H1 (cell line): ENCODE measurements at regions not wholly inside any gene's neighbourhood (a gene's known extent, or its start where the extent isn't known, plus 50 kb on each side); places are given as distances from the start of the nearest gene placed in this dataset.

Experiments
- CTCF ChIA-PET: fragments of 300-600 bp; sonication (Branson Sonifier 250); formaldehyde crosslinking; loops from one replicate; lab custom pipeline; 2021; ENCODE audit not compliant: partially characterized antibody; lab: Charles Lee
- POLR2A ChIA-PET: fragments of 300-600 bp; sonication (Branson Sonifier 250); formaldehyde crosslinking; loops from one replicate; lab custom pipeline; 2021; ENCODE audit warnings: inconsistent platforms; ENCODE audit not compliant: partially characterized antibody; lab: Charles Lee
- DNase-seq, 2 experiments: peaks; one replicate each; pipeline versions ENCODE4 v3.0.0 to v3.0.0-alpha.2; 2010 to 2022; ENCODE audit warnings: low spot score in 2 of 2, low read depth in 1 of 2, mixed read lengths in 1 of 2
- FAIRE-seq: peaks from 2 replicates; lab custom pipeline; 2011; peaks lifted over from hg19 to GRCh38; lab: Jason Lieb, UNC
- H2AFZ ChIP-seq: 2 replicates; pipeline ENCODE4 v1.8.1; 2012; ENCODE audit warnings: low read length, inconsistent platforms
- H2AK5ac ChIP-seq: 2 replicates; pipeline ENCODE4 v1.6.1; 2013; ENCODE audit warnings: low read depth, low read length
- H2BK120ac ChIP-seq: replicated peaks from 2 replicates; pipeline ENCODE3; 2013; ENCODE audit warnings: low read depth, low read length, inconsistent platforms
- H2BK12ac ChIP-seq: 2 replicates; pipeline ENCODE4 v1.6.1; 2013; ENCODE audit warnings: low read depth, low read length
- H2BK15ac ChIP-seq: 2 replicates; pipeline ENCODE4 v1.6.1; 2013; ENCODE audit warnings: low read length
- H2BK20ac ChIP-seq: 2 replicates; pipeline ENCODE4 v1.6.1; 2013; ENCODE audit warnings: low read length
- H2BK5ac ChIP-seq: 2 replicates; pipeline ENCODE4 v1.6.1; 2013; ENCODE audit warnings: low read depth, low read length
- H3K14ac ChIP-seq: 2 replicates; pipeline ENCODE4 v1.6.1; 2013; ENCODE audit warnings: inconsistent platforms; ENCODE audit not compliant: insufficient read length
- H3K18ac ChIP-seq: 2 replicates; pipeline ENCODE4 v1.6.1; 2013; ENCODE audit warnings: low read length; ENCODE audit errors: extremely low read depth
- H3K23ac ChIP-seq: 2 replicates; pipeline ENCODE4 v1.6.1; 2013; ENCODE audit warnings: inconsistent platforms; ENCODE audit not compliant: insufficient read length
- H3K23me2 ChIP-seq: 2 replicates; pipeline ENCODE4 v1.6.1; 2013; ENCODE audit warnings: low read depth, low read length
- H3K27ac ChIP-seq: 2 replicates; pipeline ENCODE4 v1.6.1; 2011; ENCODE audit warnings: low read depth, low read length, inconsistent platforms
- H3K27me3 ChIP-seq, 4 experiments: replicated peaks in 1 of 4; 1 replicate in 1 of 4; 2 replicates in 3 of 4; pipeline versions ENCODE4 v1.6.1 to v1.8.1; 2011 to 2013; ENCODE audit warnings: low read length in 3 of 4, mild to moderate bottlenecking in 3 of 4, inconsistent platforms in 2 of 4, mixed read lengths in 2 of 4, moderate library complexity in 1 of 4; ENCODE audit not compliant: control insufficient read depth in 3 of 4, insufficient read depth in 3 of 4; ENCODE audit errors: extremely low read depth in 1 of 4
- H3K36me3 ChIP-seq, 4 experiments: 2 replicates each; pipeline versions ENCODE4 v1.6.1 to v1.8.1; 2011 to 2013; ENCODE audit warnings: mild to moderate bottlenecking in 4 of 4, low read length in 3 of 4, moderate library complexity in 2 of 4, control low read depth in 1 of 4, inconsistent platforms in 1 of 4; ENCODE audit not compliant: insufficient read depth in 4 of 4, control insufficient read depth in 2 of 4
- H3K4ac ChIP-seq: replicated peaks from 2 replicates; pipeline ENCODE3; 2013; ENCODE audit warnings: low read length, low read depth, mixed read lengths, inconsistent platforms; ENCODE audit not compliant: insufficient read length
- H3K4me1 ChIP-seq, 4 experiments: replicated peaks in 1 of 4; 1 replicate in 1 of 4; 2 replicates in 3 of 4; pipeline versions ENCODE4 v1.6.1 to v1.8.1; 2011 to 2013; ENCODE audit warnings: low read length in 3 of 4, inconsistent platforms in 2 of 4, mixed read lengths in 1 of 4; ENCODE audit not compliant: insufficient read depth in 4 of 4, control insufficient read depth in 3 of 4
- H3K4me2 ChIP-seq, 2 experiments: 2 replicates each; pipeline versions ENCODE4 v1.6.1 to v1.8.1; 2011 to 2013; ENCODE audit warnings: low read depth in 2 of 2, low read length in 2 of 2, control low read depth in 1 of 2, inconsistent platforms in 1 of 2, mild to moderate bottlenecking in 1 of 2; ENCODE audit not compliant: insufficient read depth in 1 of 2
- H3K4me3 ChIP-seq, 4 experiments: fragments of 200-600, 300-600 bp in 1 of 4; sonication (generic), shearing (Covaris generic), sonication (Bioruptor Twin) in 1 of 4; 2 replicates each; pipeline versions ENCODE4 v1.5.1 to v1.8.1; 2011 to 2016; ENCODE audit warnings: low read length in 4 of 4, low read depth in 3 of 4, control low read depth in 2 of 4, inconsistent platforms in 2 of 4, mild to moderate bottlenecking in 2 of 4, mixed read lengths in 1 of 4, moderate library complexity in 1 of 4; ENCODE audit not compliant: insufficient read depth in 2 of 4; ENCODE audit errors: extremely low read depth in 1 of 4
- H3K56ac ChIP-seq: replicated peaks from 2 replicates; pipeline ENCODE3; 2013; ENCODE audit warnings: low read depth, mild to moderate bottlenecking, mixed read lengths, low read length, inconsistent platforms; ENCODE audit not compliant: insufficient read length
- H3K79me1 ChIP-seq: 2 replicates; pipeline ENCODE4 v1.6.1; 2013; ENCODE audit warnings: low read depth, low read length, control low read depth
- H3K79me2 ChIP-seq, 2 experiments: 2 replicates each; pipeline versions ENCODE4 v1.6.1 to v1.8.1; 2012 to 2013; ENCODE audit warnings: low read length in 2 of 2, mild to moderate bottlenecking in 2 of 2, inconsistent platforms in 1 of 2; ENCODE audit not compliant: insufficient read depth in 2 of 2, control insufficient read depth in 1 of 2
- H3K9ac ChIP-seq, 4 experiments: replicated peaks in 1 of 4; 1 replicate in 1 of 4; 2 replicates in 3 of 4; pipeline versions ENCODE4 v1.6.1 to v1.8.1; 2011 to 2013; ENCODE audit warnings: low read depth in 3 of 4, low read length in 3 of 4, control low read depth in 2 of 4, mild to moderate bottlenecking in 2 of 4, moderate library complexity in 2 of 4, inconsistent platforms in 1 of 4; ENCODE audit errors: extremely low read depth in 1 of 4
- H3K9me3 ChIP-seq, 2 experiments: 2 replicates each; pipeline versions ENCODE4 v1.6.1 to v1.8.1; 2012 to 2013; ENCODE audit warnings: mild to moderate bottlenecking in 2 of 2, moderate library complexity in 2 of 2, control low read depth in 1 of 2, inconsistent platforms in 1 of 2, low read depth in 1 of 2, low read length in 1 of 2, mixed read lengths in 1 of 2; ENCODE audit not compliant: insufficient read depth in 2 of 2
- H4K20me1 ChIP-seq, 2 experiments: replicated peaks in 1 of 2; 2 replicates each; pipeline versions ENCODE3 to v1.8.1; 2011 to 2013; ENCODE audit warnings: inconsistent platforms in 2 of 2, low read length in 2 of 2, mild to moderate bottlenecking in 1 of 2; ENCODE audit not compliant: insufficient read depth in 2 of 2, control insufficient read depth in 1 of 2
- H4K5ac ChIP-seq: 2 replicates; pipeline ENCODE4 v1.6.1; 2013; ENCODE audit warnings: low read length, low read depth, mixed read lengths, inconsistent platforms; ENCODE audit not compliant: insufficient read length
- H4K8ac ChIP-seq: 2 replicates; pipeline ENCODE4 v1.8.0; 2013; ENCODE audit warnings: mild to moderate bottlenecking, moderate library complexity, low read length, inconsistent platforms; ENCODE audit not compliant: insufficient read depth; ENCODE audit errors: extremely low read depth
- H4K91ac ChIP-seq: replicated peaks from 2 replicates; pipeline ENCODE3; 2013; ENCODE audit warnings: low read length, mixed read lengths, inconsistent platforms; ENCODE audit not compliant: insufficient read length
- CREB1 ChIP-seq: IDR thresholded peaks from 2 replicates; pipeline ENCODE4 v1.6.1; 2012; ENCODE audit warnings: inconsistent platforms
- MAX ChIP-seq: IDR thresholded peaks from 2 replicates; pipeline ENCODE4 v1.6.1; 2012; ENCODE audit warnings: inconsistent platforms
- SIN3A ChIP-seq, 2 experiments: IDR thresholded peaks in 1 of 2; conservative IDR thresholded peaks in 1 of 2; 2 replicates each; pipeline ENCODE4 v1.6.1; 2011 to 2012; ENCODE audit warnings: low read length in 2 of 2, improper control_type of control experiment in 1 of 2, low read depth in 1 of 2, mild to moderate bottlenecking in 1 of 2
- SUZ12 ChIP-seq: fragments of 200-600 bp; sonication (generic); IDR thresholded peaks from 2 replicates; pipeline ENCODE4 v1.6.1; 2012; ENCODE audit warnings: mild to moderate bottlenecking, inconsistent platforms, low read length, moderate library complexity, mixed read lengths
- WGBS, 2 experiments: shearing (Covaris generic) in 1 of 2; methylation state at CpG; one replicate each; pipeline versions ENCODE4 v1.1.6 to v1.1.7; 2013 to 2015; ENCODE audit warnings: low lambda C conversion rate in 2 of 2, mixed read lengths in 2 of 2, inconsistent platforms in 1 of 2, low coverage in 1 of 2, missing lambda C conversion rate in 1 of 2; ENCODE audit not compliant: insufficient replicate concordance in 2 of 2, insufficient coverage in 1 of 2, insufficient read length in 1 of 2; ENCODE audit errors: extremely low coverage in 1 of 2, missing lambda C conversion rate in 1 of 2; 5-methylcytosine and 5-hydroxymethylcytosine counted together

DNA sequence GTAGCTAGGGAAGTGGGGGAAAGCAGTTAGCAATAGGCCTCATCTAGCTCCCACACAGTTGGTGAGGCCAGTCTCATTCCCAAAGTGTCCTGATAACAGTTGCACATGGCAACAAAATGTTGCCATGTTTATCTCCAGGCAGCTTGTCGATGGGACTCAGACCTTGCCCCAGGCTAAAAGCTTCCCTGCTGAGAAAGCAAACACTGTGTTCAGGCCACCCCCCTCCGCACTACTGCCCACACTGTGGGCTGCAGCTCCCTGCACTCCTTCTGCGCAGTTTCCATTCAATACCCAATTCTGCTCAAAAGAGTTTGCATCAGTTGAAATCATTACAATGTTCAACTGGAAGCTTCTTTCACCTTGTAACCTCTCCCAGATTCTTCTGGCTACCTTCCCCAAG is 287.8 kb upstream of the GK2 start:
- no peak overlapping the region for H3K23ac ChIP-seq
- no peak overlapping the region for H3K14ac ChIP-seq
- ChIA-PET CTCF (no interaction called here), POLR2A (no interaction called here)
- H2BK15ac ChIP-seq = no peak overlapping the region
- H3K36me3 ChIP-seq = no peaks in the 10 kb centered on the region
- no peaks in the 10 kb centered on the region for H4K20me1 ChIP-seq
- H2BK20ac ChIP-seq = no peak overlapping the region
- no peak overlapping the region for H2BK12ac ChIP-seq
- H3K18ac ChIP-seq = no peak overlapping the region
- H4K91ac ChIP-seq = no peak overlapping the region
- no peak overlapping the region for H3K27ac ChIP-seq
- H3K27me3 ChIP-seq = no peaks in the 10 kb centered on the region
- no peaks in the 10 kb centered on the region for H3K79me1 ChIP-seq
- no peak overlapping the region for H3K56ac ChIP-seq
- H4K5ac ChIP-seq = no peak overlapping the region
- no peaks in the 10 kb centered on the region for H3K9me3 ChIP-seq
- no peak overlapping the region for H4K8ac ChIP-seq
- H3K4me1 ChIP-seq = no peaks in the 10 kb centered on the region
- no peaks in the 10 kb centered on the region for H3K23me2 ChIP-seq
- no peak overlapping the region for H2BK5ac ChIP-seq
- H3K4ac ChIP-seq = no peak overlapping the region
- no peak overlapping the region for H2BK120ac ChIP-seq
- DNase-seq (no peak), FAIRE-seq (no peak)
- H3K4me2 ChIP-seq = no peak overlapping the region
- H2AFZ ChIP-seq = no peak overlapping the region
- WGBS, 2 experiments = 93% methylated on average over 3 of the region's 3 CpGs; no CpG with 5 or more reads in 1 of the 2 experiments
- no peak overlapping the region for H2AK5ac ChIP-seq
- no peak overlapping the region for H3K4me3 ChIP-seq
- no peak overlapping the region for H3K9ac ChIP-seq
- no peaks in the 10 kb centered on the region for H3K79me2 ChIP-seq
- TF ChIP-seq SUZ12 = no peak
- TF ChIP-seq CREB1 = no peak
- TF ChIP-seq MAX = no peak
- TF ChIP-seq SIN3A (conservative IDR thresholded peaks at IDR 0.05 in 1 of 2, IDR thresholded peaks at IDR 0.05 in 1 of 2; ENCODE audit: low read depth in 1 of 2, low read length in 2 of 2) = no peak
